GM18870 (cell line): ENCODE measurements at regions not wholly inside any gene's neighbourhood (a gene's known extent, or its start where the extent isn't known, plus 50 kb on each side); places are given as distances from the start of the nearest gene placed in this dataset.
A peak's percentile ranks its signal among the peaks of the same experiment; 100 is the strongest.

Experiments used
- ATAC-seq: cut with Tn5 transposase; IDR thresholded peaks from one replicate; pipeline ENCODE4 v1.9.1; 2021; ENCODE audit warnings: moderate library complexity; ENCODE audit not compliant: unreplicated experiment

DNA sequence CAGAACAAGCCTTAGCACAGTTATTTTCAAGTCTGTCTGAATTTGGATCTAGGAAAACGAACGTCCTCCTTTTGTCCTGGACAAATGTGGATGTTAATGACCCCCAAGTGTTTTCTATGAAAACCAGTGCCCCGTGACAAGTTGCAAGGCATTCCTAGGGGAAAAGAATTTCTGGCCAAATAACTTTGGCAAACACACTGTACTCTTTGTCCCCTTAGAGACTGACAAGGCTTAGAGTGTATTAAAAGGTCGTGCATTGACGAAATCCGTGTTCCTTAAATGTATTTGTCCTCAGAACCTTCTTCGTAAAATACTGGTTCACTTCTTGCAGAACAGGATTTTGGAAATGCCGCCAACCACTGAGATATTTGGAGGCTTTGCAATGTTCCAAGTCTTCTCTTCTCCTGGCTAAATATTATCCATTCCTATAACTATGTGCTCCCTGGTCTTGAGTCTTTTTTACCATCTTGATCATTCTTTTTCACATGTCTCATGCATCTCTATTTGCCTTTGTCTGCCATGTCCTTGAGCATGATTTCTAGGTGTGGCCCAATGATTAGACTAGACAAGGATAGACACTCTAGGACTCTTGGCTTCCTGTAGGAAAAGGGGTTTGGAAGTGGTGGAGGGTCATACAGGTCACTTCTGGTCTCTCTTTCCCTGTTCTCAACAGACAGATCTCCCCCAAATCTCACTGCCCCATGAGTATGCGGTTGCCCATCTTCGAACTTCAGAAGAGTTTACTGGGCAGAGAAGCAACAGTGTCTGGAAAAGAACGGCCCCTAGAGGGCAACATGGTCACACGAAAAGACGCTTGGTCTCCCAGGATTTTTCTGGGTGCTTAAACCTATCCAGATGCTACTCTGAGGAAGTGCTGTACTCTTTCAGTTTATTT is 117.5 kb downstream of the EDEM1 start:
- peak; percentile 77 for ATAC-seq

- peak; percentile 8 for ATAC-seq
These were observed 118.1 kb downstream of the EDEM1 start for GRCh38 chr3:5305684-5305989.

DNA sequence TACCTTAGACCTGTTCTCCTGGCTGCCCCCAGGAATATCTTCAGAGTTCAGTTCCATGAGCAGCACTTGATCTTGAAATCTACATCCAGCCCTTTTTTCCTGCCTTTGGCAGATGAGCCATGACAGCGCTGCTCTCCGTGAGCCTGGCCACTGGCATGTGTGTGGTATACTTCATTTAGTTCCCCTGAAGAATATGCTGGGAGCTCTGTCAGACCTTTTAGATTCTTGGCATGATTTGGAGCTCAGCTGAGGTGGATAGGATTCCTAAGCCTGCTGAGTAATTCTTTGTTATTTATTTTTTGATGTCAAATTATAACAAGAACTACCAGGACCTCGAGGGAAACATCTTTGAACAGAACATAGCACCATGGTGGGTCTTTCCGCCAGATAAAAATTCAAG is 121.7 kb downstream of the EDEM1 start:
- ATAC-seq: no peak

DNA sequence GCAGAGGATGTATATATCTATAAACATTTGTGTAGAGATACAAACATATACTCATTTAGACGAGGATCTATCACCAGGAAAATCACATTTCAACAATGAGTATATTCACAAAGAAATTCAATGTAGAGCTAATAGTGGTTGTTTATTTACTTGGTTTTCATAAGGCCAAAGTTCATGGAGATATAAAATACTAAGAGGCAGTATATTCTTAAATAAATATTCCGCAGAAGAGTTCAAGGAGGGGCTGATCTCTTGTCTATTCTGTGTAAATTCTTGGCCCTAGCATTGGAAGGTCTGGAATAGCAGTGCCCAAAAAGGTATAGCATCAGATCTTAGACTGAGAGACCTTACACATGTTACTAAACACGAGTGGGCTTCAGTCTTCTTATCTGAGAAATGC is 122.1 kb downstream of the EDEM1 start:
- ATAC-seq: no peak

GRCh38 chr3:5310509-5310908 is 123.0 kb downstream of the EDEM1 start:
- no peak for ATAC-seq

- ATAC-seq: no peak
These were observed 124.8 kb downstream of the EDEM1 start for GRCh38 chr3:5312290-5312689.

DNA sequence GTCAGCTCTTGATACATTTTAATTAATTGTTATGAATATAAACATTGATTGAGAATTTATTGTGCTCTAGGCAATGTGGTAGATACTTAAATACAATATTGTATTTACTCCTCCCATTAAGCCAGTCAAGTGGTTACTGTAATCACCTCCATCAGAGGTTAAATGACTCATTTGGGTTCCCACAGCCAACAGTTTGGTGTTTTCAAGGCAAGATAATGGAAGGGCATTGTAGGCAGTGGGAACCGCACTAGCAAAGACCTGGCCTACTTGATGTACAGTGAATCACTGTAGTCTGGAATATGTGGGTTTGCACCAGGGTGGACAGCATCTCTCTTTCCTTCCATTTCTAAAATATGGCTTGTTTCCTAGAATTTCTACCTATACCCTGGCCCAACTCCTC is 127.4 kb downstream of the EDEM1 start:
- ATAC-seq: no peak

DNA sequence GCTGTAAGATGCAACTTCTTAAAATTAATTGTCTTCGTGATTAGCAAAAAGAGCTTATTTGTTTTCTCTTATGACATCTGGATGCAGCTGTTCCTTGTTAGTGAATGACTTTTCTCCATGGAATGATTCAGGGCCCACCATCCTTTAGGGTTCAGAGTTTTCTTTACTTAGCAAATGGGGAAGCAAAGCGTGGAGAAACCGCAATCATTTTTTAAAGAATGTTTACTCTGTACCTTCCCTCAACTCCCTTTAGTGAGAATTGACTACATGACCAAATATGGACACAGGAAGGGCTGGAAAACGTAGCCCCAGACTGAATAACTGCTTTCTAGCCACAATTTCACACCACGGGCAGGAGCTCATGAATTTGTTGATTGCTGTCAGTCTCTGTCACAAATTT is 130.1 kb downstream of the EDEM1 start:
- no peak for ATAC-seq

DNA sequence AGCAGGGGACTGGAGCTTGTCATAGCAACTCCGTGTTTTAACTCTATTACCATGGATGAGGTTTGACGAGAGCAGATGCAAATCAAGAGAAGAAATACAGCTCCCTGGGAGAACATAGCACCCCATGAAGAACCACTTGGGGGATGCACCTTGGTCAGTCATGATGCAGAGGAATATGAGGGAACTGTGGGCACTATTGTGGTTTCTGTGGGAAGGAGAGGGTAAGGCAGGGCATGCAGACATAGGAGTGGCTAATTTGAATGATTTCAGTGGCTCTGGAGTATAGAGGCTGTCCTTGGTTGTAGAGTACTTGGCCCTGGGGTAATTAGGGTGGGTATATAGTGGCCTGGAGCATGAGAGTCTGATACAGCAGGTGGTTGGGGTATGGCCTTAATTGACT is 131.9 kb downstream of the EDEM1 start:
- ATAC-seq: no peak

DNA sequence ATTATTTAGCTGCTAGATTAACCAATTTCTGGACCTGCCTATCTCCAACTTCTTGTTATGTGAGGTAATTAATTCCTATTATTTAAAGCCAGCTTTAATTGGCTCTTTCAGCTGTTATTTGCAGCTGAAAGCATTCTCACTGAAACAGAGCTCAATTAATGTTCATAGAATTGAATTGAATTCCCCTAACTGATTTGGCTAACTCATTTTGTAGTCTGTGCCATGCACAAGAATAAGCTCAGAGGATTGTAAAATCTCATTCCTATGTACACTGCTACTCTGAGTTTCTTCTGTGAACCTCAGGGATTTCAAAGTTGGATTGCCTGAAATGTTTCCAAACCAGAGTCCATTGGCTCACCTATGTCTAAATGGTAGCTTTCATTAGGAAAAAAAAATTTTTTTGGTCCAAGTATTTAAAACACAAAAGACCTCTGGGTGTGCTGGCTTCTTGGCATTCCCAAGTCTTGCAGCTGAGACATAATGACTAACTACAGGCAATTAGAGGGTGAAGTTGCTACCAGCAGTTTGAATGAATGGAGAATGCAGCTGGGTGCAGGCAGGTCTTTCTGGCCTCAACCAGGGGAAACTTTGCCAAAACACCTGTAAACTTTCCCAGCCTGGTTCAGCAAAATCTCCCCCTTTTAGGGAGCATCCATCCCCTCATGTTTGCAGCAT is 134.3 kb downstream of the EDEM1 start:
- ATAC-seq: no peak

- ATAC-seq: no peak
These were observed 137.3 kb downstream of the EDEM1 start for GRCh38 chr3:5324780-5325179.

DNA sequence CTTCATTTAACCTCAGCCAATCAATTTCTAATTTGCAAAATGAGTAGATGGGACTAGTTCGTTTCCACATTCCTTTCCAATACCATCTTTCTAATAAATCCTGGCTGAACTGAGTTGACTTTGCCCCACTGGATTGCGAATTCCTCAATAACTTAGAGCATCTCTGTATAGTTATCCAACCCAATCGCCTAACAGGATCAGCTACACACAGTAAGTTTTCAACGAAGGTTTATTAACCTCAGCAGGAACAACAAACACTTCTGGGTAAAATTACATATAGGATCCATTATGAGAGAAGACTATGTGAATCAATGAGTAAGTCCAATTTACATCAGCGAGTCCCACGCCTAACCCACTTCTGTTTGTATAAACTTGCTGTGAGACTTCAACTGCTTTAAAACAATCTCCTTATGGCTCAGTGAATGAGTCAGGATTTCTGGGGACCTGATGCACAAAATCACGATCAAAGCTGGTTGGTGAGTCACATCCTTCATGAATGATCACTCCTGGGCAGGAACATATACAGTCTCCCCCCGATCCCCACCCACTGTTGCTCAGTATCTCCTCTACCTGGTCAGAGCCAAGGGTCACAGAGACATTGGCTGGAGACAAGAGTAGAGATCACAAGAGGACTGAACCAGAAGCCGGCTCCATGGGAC is 142.8 kb downstream of the EDEM1 start:
- no peak for ATAC-seq

- no peak for ATAC-seq
These were observed 144.2 kb downstream of the EDEM1 start for GRCh38 chr3:5331567-5332269.

DNA sequence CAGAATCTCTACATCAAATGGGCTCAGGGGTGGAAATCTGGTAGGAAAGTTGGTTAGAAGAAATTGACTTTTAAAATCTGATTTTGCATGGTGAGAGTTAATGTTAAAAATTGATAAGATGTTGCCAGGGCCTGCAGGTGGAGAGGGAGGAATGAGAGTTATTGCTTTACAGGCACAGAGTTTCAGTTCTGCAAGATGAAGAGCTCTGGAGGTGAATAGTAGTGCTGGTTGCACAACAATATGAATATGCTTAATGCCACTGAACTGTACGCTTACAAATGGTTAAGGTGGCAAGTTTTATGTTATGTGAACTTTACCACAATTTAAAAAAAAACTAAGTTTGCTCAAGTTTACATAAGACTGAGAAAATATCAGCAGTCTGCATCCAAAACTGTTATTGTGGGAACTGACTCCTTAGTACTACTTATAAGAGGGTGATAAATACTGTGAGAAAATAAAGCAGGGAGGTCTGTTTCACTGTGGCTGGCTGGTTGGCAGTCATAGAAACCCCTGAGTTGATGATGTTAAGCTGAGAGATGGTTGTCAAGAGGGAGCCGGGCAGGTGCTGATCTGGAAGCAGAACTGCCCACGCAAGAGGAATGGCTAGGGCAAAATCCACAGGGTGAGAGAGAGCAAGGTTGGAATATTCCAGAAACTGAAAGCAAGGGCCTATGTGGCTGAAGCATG is 144.9 kb downstream of the EDEM1 start:
- ATAC-seq: peak; percentile 63

- ATAC-seq: no peak
These were observed 152.5 kb downstream of the EDEM1 start for GRCh38 chr3:5339967-5340535.

DNA sequence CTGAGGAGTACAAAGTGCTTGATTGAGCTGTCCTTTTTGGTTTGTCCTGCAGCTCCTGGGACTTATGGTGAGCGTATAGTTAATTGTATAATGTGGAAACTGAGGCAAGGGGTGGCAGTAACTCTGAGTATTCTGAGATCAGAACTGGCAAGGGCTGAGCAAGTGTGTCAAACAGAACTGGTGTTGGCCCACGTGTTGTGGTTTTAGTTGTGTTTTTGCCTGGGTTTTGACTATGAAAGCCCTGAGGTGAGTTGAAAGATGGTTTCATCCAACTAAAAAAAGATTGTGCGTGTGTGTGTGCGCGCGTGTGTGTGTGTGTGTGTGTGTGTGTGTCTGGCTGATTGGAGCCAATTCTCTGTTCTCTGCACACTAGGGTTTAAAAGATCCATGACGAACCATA is 154.1 kb downstream of the EDEM1 start:
- ATAC-seq: no peak

DNA sequence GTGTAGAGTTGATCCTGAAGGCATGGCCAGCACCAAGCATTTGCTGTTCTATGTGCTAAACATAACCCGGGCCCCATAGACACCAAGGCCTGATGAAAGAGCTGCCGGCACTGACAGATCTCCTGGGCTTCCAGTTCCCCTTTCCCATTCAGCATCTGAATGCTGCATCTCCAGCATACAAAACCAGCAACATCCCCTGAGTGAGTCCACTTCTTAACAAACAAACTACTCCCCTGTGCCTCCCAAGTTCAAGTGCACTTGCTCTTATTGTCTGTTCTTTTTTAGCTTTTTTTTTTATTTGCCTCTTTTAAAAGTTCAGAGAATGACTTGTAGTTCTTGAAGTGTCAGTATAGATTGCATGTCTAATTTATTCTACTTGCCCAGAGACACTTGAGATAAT is 156.0 kb downstream of the EDEM1 start:
- ATAC-seq: no peak

DNA sequence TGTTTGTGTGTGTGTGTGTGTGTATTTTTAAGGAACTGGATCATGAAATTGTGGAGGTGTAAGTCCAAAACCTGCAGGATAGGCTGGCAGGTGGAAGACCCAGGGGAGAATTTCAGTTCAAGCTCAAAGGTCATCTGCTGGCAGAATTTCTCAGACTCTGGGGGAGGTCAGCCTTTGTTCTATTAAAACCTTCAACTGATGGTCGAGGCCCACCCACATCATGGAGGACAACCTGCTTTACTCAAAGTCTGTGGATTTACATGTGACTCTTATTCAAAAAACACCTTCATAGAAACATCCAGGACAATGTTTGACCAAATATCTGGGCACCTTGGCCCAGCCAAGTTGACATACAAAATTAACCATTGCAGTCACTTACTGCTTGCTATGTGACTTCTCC is 157.2 kb downstream of the EDEM1 start:
- no peak for ATAC-seq

DNA sequence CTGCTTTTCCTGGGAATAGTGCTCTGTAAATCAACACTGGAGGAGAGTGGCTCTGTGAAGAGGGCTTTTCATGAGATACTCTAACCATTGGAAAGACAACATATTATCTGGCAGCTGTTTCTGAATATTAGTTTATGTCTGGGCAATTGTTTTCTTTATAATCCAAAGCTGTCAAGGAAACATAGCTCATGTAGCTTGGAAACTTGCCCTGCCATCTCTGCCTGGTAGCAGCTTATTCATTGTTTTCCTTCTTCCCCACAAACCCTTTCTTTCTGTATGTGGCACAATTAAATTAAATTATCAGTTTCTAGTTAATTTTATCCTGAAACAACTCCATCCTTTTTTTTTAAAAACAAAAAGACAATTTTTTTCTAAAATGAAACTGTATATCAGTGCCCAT is 160.0 kb downstream of the EDEM1 start:
- ATAC-seq: no peak

DNA sequence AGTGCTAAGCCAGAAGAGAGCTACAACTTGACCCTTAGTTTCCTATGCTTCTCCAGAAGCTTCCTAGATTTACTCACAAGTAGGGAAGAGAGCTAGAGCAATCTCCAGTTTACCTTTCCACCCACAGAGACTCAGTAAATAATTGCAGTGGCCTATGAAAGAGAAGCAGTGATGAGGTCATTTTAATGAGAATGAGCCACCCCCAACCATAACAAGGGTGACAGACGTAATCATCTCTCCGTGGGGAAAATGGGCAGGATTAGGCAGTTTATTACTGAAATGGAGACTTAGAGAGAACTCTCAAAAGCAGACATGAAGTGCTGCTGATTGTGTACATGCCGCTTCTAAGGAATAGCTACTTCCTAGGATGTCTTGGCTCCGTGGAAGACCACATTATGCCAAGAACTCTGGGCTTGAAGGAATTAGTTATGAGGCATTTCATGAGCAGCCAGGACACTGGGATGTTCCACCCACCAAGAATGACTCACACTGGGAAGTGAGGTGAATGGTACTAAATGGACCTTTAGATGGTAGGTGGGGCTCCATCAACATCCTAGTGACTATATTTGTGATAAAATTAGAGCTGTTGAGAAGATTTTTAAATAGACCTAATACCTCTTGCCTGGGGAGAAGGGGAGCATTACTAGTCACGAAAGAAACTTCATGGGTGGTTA is 160.9 kb downstream of the EDEM1 start:
- ATAC-seq: no peak
